ENCODE measurements at regions not wholly inside any gene's neighbourhood (a gene's known extent, or its start where the extent isn't known, plus 50 kb on each side); places are given as distances from the start of the nearest gene placed in this dataset.

GRCh38 chr4:31518796-31519250 is 798.7 kb downstream of the PCDH7 start:
- Histone ChIP-seq H3K9ac (replicated peaks in 1 of 4; ENCODE audit: extremely low read depth in 1 of 4, low read depth in 3 of 4, low read length in 3 of 4) (no peak overlapping the region), H3K4me3 (ENCODE audit: extremely low read depth in 1 of 4, insufficient read depth in 2 of 4, low read depth in 3 of 4, low read length in 4 of 4) (no peak overlapping the region), H2BK20ac (ENCODE audit: low read length) (no peak overlapping the region), H3K56ac (replicated peaks; ENCODE audit: insufficient read length, low read depth, low read length) (no peak overlapping the region), H2AFZ (ENCODE audit: low read length) (no peak overlapping the region), H2BK120ac (replicated peaks; ENCODE audit: low read depth, low read length) (no peak overlapping the region), H4K5ac (ENCODE audit: insufficient read length, low read depth, low read length) (no peak overlapping the region), H3K36me3 (ENCODE audit: control insufficient read depth in 2 of 4, insufficient read depth in 4 of 4, low read length in 3 of 4) (no peaks in the 10 kb centered on the region), H4K8ac (ENCODE audit: extremely low read depth, insufficient read depth, low read length) (no peak overlapping the region), H2BK12ac (ENCODE audit: low read depth, low read length) (no peak overlapping the region), H3K4me1 (replicated peaks in 1 of 4; ENCODE audit: control insufficient read depth in 3 of 4, insufficient read depth in 4 of 4, low read length in 3 of 4) (no peaks in the 10 kb centered on the region), H2BK5ac (ENCODE audit: low read depth, low read length) (no peak overlapping the region), H3K27ac (ENCODE audit: low read depth, low read length) (no peak overlapping the region), H2BK15ac (ENCODE audit: low read length) (no peak overlapping the region), H3K18ac (ENCODE audit: extremely low read depth, low read length) (no peak overlapping the region), H3K9me3 (ENCODE audit: insufficient read depth in 2 of 2, low read depth in 1 of 2, low read length in 1 of 2) (no peaks in the 10 kb centered on the region), H3K4me2 (ENCODE audit: insufficient read depth in 1 of 2, low read depth in 2 of 2, low read length in 2 of 2) (no peak overlapping the region), H3K79me2 (ENCODE audit: control insufficient read depth in 1 of 2, insufficient read depth in 2 of 2, low read length in 2 of 2) (no peaks in the 10 kb centered on the region), H3K79me1 (ENCODE audit: low read depth, low read length) (no peaks in the 10 kb centered on the region), H3K14ac (ENCODE audit: insufficient read length) (no peak overlapping the region), H4K20me1 (replicated peaks in 1 of 2; ENCODE audit: control insufficient read depth in 1 of 2, insufficient read depth in 2 of 2, low read length in 2 of 2) (no peaks in the 10 kb centered on the region), H3K4ac (replicated peaks; ENCODE audit: insufficient read length, low read depth, low read length) (no peak overlapping the region), H3K23ac (ENCODE audit: insufficient read length) (no peak overlapping the region), H4K91ac (replicated peaks; ENCODE audit: insufficient read length, low read length) (no peak overlapping the region), H2AK5ac (ENCODE audit: low read depth, low read length) (no peak overlapping the region), H3K23me2 (ENCODE audit: low read depth, low read length) (no peaks in the 10 kb centered on the region), H3K27me3 (replicated peaks in 1 of 4; ENCODE audit: control insufficient read depth in 3 of 4, extremely low read depth in 1 of 4, insufficient read depth in 3 of 4, low read length in 3 of 4) (no peaks in the 10 kb centered on the region)
- FAIRE-seq = no peak
- ChIA-PET POLR2A (ENCODE audit: partially characterized antibody) (no interaction called here), CTCF (ENCODE audit: partially characterized antibody) (interaction anchor here (0.7 kb wide), 1 partner anchor 11 kb away, joined by 3 read pairs; no protein-coding TSS in a partner anchor)
- no peak for DNase-seq (ENCODE audit: low read depth in 1 of 2, low spot score in 2 of 2)
- 95% methylated on average over 3 of the region's 3 CpGs; no CpG with 5 or more reads in 1 of the 2 experiments for WGBS, 2 experiments (ENCODE audit: extremely low coverage in 1 of 2, insufficient coverage in 1 of 2, insufficient read length in 1 of 2, insufficient replicate concordance in 2 of 2, low coverage in 1 of 2, low lambda C conversion rate in 2 of 2, missing lambda C conversion rate in 1 of 2)
- TF ChIP-seq EZH2 (IDR thresholded peaks at IDR 0.05; ENCODE audit: low read depth, low read length, severe bottlenecking) (no peak), ASH2L (IDR thresholded peaks at IDR 0.05; ENCODE audit: low read length) (no peak), ATF2 (IDR thresholded peaks at IDR 0.05; ENCODE audit: low read length) (no peak), CHD1 (IDR thresholded peaks at IDR 0.05; ENCODE audit: low read depth, low read length) (no peak), TAF7 (optimal IDR thresholded peaks at IDR 0.05; ENCODE audit: borderline replicate concordance, low read depth, low read length) (no peak)
